ENCODE measurements at regions not wholly inside any gene's neighbourhood (a gene's known extent, or its start where the extent isn't known, plus 50 kb on each side); places are given as distances from the start of the nearest gene placed in this dataset.

DNA sequence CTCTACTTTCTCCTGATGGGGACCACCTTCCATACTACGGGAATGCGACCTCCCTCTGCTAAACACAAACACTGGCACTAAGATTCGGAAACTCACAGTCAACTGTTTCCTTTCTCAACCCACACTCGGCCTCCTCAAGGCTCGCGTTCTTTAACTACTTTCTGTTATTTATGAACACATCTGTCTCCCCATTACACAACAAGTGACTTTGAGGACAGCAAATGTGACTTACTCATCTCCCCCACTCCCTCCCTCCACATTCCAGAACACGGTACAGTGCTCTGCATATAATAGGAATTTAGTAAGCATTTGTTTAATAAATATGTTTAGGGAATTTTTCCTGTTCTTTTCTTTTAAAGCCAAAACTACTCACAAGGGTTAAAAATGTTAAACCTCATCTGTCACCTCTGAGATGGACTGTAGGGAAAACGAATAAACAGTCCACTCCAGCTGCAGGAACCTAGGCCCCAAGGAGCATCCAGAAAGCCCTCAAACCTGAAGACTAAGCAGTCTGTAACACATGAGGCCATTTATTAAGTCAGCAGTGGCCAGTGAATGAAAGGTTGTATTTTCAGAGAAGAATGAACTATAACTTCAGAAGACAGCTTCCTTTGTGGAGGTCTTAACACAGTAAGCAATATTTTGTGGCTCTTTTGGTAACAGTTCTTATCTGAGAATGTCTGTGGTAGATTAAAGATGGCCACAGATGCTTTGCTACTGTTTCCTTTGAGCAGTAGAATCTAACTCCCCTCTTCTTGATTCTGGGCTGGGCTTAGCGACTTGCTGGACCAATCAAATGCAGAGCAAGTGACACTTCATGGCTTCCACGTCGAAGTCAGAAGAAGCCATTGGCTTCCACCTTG, 209.6 kb upstream of the DTNBP1 start:
- no peaks in the 10 kb centered on the region for H3K27me3 ChIP-seq (ENCODE audit: insufficient read depth)
- Mint-ChIP-seq H3K27ac (no peak overlapping the region), H3K9me3 (no peaks in the 10 kb centered on the region), H3K36me3 (ENCODE audit: low read depth) (no peaks in the 10 kb centered on the region), H3K4me1 (peaks cover 28% of the 10 kb centered on the region), H3K27me3 (ENCODE audit: insufficient read depth, low read depth, poor library complexity) (peaks cover 2% of the 10 kb centered on the region), H3K4me3 (no peak overlapping the region)
- no peaks in the 10 kb centered on the region for H4K20me1 ChIP-seq (replicated peaks; ENCODE audit: insufficient read depth)
- no peaks in the 10 kb centered on the region for H3F3A ChIP-seq (replicated peaks; ENCODE audit: low read depth)
- peaks cover 27% of the 10 kb centered on the region for H3K4me1 ChIP-seq (ENCODE audit: insufficient read depth)
- no peak overlapping the region for H3K27ac ChIP-seq (ENCODE audit: low read depth)
- TF ChIP-seq POLR2AphosphoS5 (IDR thresholded peaks at IDR 0.05; ENCODE audit: low read depth) (no peak), ZNF331 (CRISPR knock-in tag; IDR thresholded peaks at IDR 0.05; ENCODE audit: low read depth) (no peak), EZH2phosphoT487 (IDR thresholded peaks at IDR 0.05; ENCODE audit: unreplicated experiment) (no peak), CREB1 (CRISPR knock-in tag; IDR thresholded peaks at IDR 0.05; ENCODE audit: low read depth) (no peak), EZH2 (IDR thresholded peaks at IDR 0.05; ENCODE audit: low read depth, unreplicated experiment) (no peak), REST (IDR thresholded peaks at IDR 0.05; ENCODE audit: unreplicated experiment) (no peak), CTCF (conservative IDR thresholded peaks at IDR 0.05; ENCODE audit: low read depth in 2 of 2) (no peak), STAT1 (IDR thresholded peaks at IDR 0.05; ENCODE audit: unreplicated experiment) (no peak), NANOG (IDR thresholded peaks at IDR 0.05; ENCODE audit: borderline replicate concordance) (no peak), JUNB (IDR thresholded peaks at IDR 0.05; ENCODE audit: unreplicated experiment) (no peak), ZNF114 (CRISPR knock-in tag; IDR thresholded peaks at IDR 0.05) (no peak)
- TF ChIP-seq, protein P1, sequence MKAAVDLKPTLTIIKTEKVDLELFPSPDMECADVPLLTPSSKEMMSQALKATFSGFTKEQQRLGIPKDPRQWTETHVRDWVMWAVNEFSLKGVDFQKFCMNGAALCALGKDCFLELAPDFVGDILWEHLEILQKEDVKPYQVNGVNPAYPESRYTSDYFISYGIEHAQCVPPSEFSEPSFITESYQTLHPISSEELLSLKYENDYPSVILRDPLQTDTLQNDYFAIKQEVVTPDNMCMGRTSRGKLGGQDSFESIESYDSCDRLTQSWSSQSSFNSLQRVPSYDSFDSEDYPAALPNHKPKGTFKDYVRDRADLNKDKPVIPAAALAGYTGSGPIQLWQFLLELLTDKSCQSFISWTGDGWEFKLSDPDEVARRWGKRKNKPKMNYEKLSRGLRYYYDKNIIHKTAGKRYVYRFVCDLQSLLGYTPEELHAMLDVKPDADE (IDR thresholded peaks at IDR 0.05), result no peak
- TF ChIP-seq, protein P2, sequence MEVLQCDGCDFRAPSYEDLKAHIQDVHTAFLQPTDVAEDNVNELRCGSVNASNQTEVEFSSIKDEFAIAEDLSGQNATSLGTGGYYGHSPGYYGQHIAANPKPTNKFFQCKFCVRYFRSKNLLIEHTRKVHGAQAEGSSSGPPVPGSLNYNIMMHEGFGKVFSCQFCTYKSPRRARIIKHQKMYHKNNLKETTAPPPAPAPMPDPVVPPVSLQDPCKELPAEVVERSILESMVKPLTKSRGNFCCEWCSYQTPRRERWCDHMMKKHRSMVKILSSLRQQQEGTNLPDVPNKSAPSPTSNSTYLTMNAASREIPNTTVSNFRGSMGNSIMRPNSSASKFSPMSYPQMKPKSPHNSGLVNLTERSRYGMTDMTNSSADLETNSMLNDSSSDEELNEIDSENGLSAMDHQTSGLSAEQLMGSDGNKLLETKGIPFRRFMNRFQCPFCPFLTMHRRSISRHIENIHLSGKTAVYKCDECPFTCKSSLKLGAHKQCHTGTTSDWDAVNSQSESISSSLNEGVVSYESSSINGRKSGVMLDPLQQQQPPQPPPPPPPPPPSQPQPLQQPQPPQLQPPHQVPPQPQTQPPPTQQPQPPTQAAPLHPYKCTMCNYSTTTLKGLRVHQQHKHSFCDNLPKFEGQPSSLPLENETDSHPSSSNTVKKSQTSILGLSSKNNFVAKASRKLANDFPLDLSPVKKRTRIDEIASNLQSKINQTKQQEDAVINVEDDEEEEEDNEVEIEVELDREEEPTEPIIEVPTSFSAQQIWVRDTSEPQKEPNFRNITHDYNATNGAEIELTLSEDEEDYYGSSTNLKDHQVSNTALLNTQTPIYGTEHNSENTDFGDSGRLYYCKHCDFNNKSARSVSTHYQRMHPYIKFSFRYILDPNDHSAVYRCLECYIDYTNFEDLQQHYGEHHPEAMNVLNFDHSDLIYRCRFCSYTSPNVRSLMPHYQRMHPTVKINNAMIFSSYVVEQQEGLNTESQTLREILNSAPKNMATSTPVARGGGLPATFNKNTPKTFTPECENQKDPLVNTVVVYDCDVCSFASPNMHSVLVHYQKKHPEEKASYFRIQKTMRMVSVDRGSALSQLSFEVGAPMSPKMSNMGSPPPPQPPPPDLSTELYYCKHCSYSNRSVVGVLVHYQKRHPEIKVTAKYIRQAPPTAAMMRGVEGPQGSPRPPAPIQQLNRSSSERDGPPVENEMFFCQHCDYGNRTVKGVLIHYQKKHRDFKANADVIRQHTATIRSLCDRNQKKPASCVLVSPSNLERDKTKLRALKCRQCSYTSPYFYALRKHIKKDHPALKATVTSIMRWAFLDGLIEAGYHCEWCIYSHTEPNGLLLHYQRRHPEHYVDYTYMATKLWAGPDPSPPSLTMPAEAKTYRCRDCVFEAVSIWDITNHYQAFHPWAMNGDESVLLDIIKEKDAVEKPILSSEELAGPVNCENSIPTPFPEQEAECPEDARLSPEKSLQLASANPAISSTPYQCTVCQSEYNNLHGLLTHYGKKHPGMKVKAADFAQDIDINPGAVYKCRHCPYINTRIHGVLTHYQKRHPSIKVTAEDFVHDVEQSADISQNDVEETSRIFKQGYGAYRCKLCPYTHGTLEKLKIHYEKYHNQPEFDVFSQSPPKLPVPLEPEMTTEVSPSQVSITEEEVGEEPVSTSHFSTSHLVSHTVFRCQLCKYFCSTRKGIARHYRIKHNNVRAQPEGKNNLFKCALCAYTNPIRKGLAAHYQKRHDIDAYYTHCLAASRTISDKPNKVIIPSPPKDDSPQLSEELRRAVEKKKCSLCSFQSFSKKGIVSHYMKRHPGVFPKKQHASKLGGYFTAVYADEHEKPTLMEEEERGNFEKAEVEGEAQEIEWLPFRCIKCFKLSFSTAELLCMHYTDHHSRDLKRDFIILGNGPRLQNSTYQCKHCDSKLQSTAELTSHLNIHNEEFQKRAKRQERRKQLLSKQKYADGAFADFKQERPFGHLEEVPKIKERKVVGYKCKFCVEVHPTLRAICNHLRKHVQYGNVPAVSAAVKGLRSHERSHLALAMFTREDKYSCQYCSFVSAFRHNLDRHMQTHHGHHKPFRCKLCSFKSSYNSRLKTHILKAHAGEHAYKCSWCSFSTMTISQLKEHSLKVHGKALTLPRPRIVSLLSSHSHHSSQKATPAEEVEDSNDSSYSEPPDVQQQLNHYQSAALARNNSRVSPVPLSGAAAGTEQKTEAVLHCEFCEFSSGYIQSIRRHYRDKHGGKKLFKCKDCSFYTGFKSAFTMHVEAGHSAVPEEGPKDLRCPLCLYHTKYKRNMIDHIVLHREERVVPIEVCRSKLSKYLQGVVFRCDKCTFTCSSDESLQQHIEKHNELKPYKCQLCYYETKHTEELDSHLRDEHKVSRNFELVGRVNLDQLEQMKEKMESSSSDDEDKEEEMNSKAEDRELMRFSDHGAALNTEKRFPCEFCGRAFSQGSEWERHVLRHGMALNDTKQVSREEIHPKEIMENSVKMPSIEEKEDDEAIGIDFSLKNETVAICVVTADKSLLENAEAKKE (CRISPR knock-in tag; IDR thresholded peaks at IDR 0.05), result no peak
- H2AFZ ChIP-seq, result no peak overlapping the region
- no peak for ATAC-seq
- DNase-seq (ENCODE audit: low spot score), result no peak
- no peak overlapping the region for H3K4me3 ChIP-seq
- no peaks in the 10 kb centered on the region for H3K79me2 ChIP-seq (replicated peaks; ENCODE audit: insufficient read depth)
- no peaks in the 10 kb centered on the region for H3K36me3 ChIP-seq (ENCODE audit: insufficient read depth)
- H3K9me2 ChIP-seq (ENCODE audit: insufficient read depth), result peaks cover 5% of the 10 kb centered on the region; the same call in 1 of the 2 replicates
- no peak overlapping the region for H3K4me2 ChIP-seq
